RWPE1 (cell line): ENCODE measurements at regions not wholly inside any gene's neighbourhood (a gene's known extent, or its start where the extent isn't known, plus 50 kb on each side); places are given as distances from the start of the nearest gene placed in this dataset.

Experiments used
- CTCF ChIA-PET: fragments of 350-600 bp; sonication (Branson Sonifier 250); formaldehyde crosslinking; extraction: SDS; loops from one replicate; lab custom pipeline; 2021; lab: Yijun Ruan, JAX
- POLR2A ChIA-PET: fragments of 400-600 bp; formaldehyde crosslinking; extraction: SDS; loops from one replicate; lab custom pipeline; 2020; ENCODE audit warnings: antibody characterized with exemption; ENCODE audit not compliant: low non-redundant PET; lab: Yijun Ruan, JAX
- DNase-seq: peaks from one replicate; pipeline ENCODE4 v3.0.0; 2012; ENCODE audit warnings: low spot score
- H3K27ac ChIP-seq: fragments of 450-650 bp; 2 replicates; pipeline ENCODE4 v1.5.1; 2017
- TF ChIP-seq, protein P1 (sequence below): fragments of 450-650 bp; conservative IDR thresholded peaks from 2 replicates; pipeline ENCODE4 v1.5.1; 2017; ENCODE audit warnings: low read depth, mild to moderate bottlenecking

DNA sequence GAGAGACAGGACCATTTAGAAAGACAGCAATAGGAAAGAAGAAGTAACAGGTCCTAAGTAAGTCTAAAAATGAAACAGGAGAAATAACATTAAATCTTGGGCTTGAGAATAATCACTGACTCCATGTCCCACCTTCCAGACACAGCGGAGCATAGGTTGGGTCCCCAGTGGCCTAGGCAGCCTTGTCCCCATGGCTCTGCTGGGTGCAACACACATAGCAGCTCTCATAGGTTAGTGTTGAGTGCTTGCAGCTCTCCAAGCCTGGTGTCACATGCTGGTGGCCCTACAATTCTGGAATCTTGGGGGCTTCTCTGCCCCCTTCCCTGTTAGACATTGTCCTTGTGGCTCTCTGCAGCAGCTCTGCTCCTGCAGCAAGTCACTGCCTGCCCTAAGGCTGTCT lies 952.8 kb upstream of the ADGRL2 start:
- TF ChIP-seq, protein P1, sequence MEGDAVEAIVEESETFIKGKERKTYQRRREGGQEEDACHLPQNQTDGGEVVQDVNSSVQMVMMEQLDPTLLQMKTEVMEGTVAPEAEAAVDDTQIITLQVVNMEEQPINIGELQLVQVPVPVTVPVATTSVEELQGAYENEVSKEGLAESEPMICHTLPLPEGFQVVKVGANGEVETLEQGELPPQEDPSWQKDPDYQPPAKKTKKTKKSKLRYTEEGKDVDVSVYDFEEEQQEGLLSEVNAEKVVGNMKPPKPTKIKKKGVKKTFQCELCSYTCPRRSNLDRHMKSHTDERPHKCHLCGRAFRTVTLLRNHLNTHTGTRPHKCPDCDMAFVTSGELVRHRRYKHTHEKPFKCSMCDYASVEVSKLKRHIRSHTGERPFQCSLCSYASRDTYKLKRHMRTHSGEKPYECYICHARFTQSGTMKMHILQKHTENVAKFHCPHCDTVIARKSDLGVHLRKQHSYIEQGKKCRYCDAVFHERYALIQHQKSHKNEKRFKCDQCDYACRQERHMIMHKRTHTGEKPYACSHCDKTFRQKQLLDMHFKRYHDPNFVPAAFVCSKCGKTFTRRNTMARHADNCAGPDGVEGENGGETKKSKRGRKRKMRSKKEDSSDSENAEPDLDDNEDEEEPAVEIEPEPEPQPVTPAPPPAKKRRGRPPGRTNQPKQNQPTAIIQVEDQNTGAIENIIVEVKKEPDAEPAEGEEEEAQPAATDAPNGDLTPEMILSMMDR: no peak
- ChIA-PET CTCF (no interaction called here), POLR2A (no interaction called here)
- no peak overlapping the region for H3K27ac ChIP-seq
- no peak for DNase-seq

DNA sequence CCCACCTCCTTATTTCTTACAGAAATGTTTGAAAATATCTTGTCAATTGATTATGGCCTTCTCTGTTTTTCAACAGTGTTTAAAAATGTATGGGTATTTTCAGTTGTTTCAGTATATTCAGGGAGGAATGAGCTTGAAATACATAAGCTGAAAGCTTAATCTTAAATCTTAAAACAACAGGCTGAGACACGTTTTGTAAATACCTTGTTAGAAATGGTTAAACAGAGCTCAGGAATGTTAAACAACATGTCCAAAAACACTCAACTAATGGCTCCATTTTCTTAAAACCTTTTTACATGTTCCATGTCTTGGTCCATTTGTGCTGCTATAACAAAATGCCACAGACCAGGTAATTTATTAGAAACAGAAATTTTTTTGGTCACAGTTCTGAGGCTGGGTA lies 953.8 kb upstream of the ADGRL2 start:
- TF ChIP-seq, protein P1: no peak
- ChIA-PET CTCF (no interaction called here), POLR2A (no interaction called here)
- no peak overlapping the region for H3K27ac ChIP-seq
- peak; percentile 2 for DNase-seq

DNA sequence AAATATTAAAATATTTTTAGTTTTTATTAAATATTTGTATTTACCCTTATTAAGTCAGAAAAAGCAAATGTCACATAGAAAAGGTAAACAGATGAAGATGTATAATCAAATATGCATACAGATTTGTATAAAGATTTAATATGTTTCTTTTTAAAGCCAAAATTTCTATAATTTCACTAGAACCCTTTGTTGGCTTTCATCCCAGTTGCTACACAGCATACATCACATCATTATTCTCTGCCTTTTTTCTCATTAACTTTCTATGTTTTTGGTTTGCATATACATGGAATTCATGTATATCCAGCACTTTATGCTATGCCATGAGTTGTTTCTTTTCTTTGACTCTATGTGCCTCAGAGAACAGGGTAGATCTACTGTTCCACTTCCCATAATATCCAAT lies 957.9 kb upstream of the ADGRL2 start:
- TF ChIP-seq, protein P1: no peak
- no peak overlapping the region for H3K27ac ChIP-seq
- POLR2A ChIA-PET: no interaction called here
- no peak for DNase-seq
- CTCF ChIA-PET: no interaction called here

DNA sequence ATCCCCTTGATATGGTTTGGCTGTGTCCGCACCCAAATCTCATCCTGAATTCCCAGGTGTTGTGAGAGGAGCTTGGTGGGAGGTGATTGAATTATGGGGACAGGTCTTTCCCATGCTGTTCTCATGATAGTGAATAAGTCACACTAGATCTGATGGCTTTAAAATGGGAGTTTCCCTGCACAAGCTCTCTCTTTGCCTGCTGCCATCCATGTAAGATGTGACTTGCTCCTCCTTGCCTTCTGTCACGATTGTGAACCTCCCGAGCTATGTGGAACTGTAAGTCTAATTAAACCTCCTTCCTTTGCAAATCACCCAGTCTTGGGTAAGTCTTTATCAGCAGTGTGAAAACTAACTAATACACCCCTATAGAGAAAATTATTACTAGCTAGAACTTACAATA lies 959.5 kb upstream of the ADGRL2 start:
- TF ChIP-seq, protein P1: no peak
- POLR2A ChIA-PET: no interaction called here
- H3K27ac ChIP-seq: no peak overlapping the region
- CTCF ChIA-PET: interaction anchor here (0.7 kb wide), 1 partner anchor 1007 kb away, joined by 3 read pairs; no protein-coding TSS in a partner anchor
- no peak for DNase-seq

DNA sequence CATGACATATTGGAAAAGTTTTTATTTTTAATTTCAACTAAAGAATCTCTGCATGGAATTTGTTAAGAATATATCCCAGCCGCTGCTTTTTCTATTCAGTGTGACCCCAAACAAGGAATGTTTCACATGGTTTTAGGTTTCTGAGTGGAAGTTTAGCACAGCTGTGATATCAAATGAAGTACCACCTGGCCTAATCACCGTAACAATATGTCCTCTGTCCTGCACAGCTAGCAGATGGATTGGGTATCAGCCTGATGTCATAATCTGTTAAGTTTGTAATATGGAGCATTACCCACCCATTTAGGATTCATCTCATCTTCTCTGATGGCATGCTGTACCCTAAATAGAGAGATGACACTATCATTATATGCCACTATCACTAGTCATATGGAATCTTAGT lies 963.7 kb upstream of the ADGRL2 start:
- H3K27ac ChIP-seq: no peak overlapping the region
- TF ChIP-seq, protein P1: no peak
- CTCF ChIA-PET: no interaction called here
- POLR2A ChIA-PET: no interaction called here
- no peak for DNase-seq

DNA sequence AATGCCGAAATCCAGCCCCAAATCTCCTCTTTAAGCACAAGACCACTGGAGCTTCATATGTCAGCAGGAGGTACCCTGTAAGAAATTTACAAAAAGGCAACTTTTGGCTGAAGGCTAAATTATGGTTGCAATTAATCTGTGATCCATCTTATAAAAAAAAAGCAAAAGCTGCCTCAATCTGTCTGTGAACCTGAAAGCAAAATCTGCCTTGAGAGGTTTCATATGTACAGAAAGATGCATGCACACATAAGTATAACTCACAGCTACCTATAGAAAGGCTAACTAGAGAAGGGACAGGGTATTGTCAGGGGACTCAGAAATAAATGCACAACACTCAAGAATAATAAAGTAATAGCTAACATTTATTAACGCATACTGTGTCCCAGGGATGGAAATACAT lies 964.2 kb upstream of the ADGRL2 start:
- ChIA-PET CTCF (no interaction called here), POLR2A (no interaction called here)
- TF ChIP-seq, protein P1: no peak
- H3K27ac ChIP-seq: no peak overlapping the region
- no peak for DNase-seq

DNA sequence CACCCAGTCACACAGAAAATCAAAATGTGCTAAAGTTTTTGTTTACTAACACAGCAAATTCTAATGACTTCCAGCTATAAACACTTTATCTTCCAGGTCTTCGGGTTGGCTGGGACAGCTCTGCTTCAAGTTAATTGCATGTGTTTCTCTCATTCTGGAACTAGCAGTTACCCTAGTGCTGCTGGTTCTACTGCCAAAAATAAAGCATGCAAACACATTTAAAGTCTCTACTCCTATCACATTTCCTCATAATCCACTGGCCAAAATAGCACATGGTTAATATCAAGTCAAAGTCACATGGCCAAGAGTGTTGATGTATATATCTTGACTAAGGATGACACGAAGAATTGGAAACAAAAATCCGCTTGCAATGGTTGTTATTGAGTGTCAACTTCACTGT lies 973.1 kb upstream of the ADGRL2 start:
- no peak overlapping the region for H3K27ac ChIP-seq
- ChIA-PET POLR2A (no interaction called here), CTCF (no interaction called here)
- DNase-seq: no peak
- TF ChIP-seq, protein P1: no peak
